ACC112 (cell line): ENCODE measurements at regions not wholly inside any gene's neighbourhood (a gene's known extent, or its start where the extent isn't known, plus 50 kb on each side); places are given as distances from the start of the nearest gene placed in this dataset.
"Not testable (repeated sequence)": the region's sequence is repeated elsewhere in the genome, so short reads cannot be mapped to it uniquely, and the experiment has no call there.

Experiments
- H2AFZ ChIP-seq: fragments of 200-600 bp; sonication (generic); one replicate; pipeline ENCODE4 v1.6.0; 2017; ENCODE audit warnings: antibody characterized with exemption, low read length; ENCODE audit not compliant: unreplicated experiment
- H3K27ac ChIP-seq: fragments of 200-600 bp; sonication (generic); 2 replicates; pipeline ENCODE4 v1.5.1; 2014; ENCODE audit warnings: low read depth, mild to moderate bottlenecking, antibody characterized with exemption, low read length, moderate library complexity
- H3K27me3 ChIP-seq: fragments of 200-600 bp; sonication (generic); 2 replicates; pipeline ENCODE4 v1.6.1; 2014; ENCODE audit warnings: mild to moderate bottlenecking, antibody characterized with exemption, low read length, moderate library complexity, mixed read lengths; ENCODE audit not compliant: insufficient read depth
- H3K36me3 ChIP-seq: fragments of 200-600 bp; sonication (generic); 2 replicates; pipeline ENCODE4 v1.6.1; 2016; ENCODE audit warnings: mild to moderate bottlenecking, antibody characterized with exemption, low read length, moderate library complexity, mixed read lengths; ENCODE audit not compliant: insufficient read depth
- H3K4me1 ChIP-seq: fragments of 200-600 bp; sonication (generic); one replicate; pipeline ENCODE4 v1.6.1; 2016; ENCODE audit warnings: low read length, mixed read lengths; ENCODE audit not compliant: insufficient read depth, unreplicated experiment, control insufficient read depth
- H3K4me3 ChIP-seq: fragments of 200-600 bp; sonication (generic); 2 replicates; pipeline ENCODE4 v1.5.1; 2014; ENCODE audit warnings: mild to moderate bottlenecking, low read depth, low read length
- H3K79me2 ChIP-seq: fragments of 200-600 bp; sonication (generic); one replicate; pipeline ENCODE4 v1.6.0; 2016; ENCODE audit warnings: low read length; ENCODE audit not compliant: control insufficient read depth, unreplicated experiment, insufficient read depth

DNA sequence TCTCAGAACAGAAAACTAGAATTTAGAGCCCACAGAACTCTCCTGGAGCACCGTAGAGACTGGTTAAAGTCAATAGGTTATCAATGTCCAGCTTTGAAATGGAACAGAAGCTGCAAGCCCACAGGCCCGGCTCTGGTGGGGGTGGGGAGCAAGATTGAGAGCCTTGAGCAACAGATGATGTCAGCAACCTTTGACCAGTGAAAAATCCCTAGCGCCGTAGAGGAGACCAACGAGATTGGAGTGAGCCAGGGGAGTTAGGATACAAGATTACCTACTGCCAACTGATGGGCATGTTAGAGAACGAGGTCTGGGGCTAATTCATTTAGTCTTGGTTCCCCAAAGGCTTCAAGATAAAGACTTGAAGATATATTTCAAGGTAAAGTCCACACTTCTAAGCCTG, 345.5 kb upstream of the LMCD1 start:
- Histone ChIP-seq H3K4me1 (no peaks in the 10 kb centered on the region), H3K36me3 (no peaks in the 10 kb centered on the region), H3K4me3 (no peak overlapping the region), H3K27me3 (no peaks in the 10 kb centered on the region), H2AFZ (no peak overlapping the region), H3K27ac (no peak overlapping the region), H3K79me2 (no peaks in the 10 kb centered on the region)

GRCh38 chr3:8156831-8157230, 344.8 kb upstream of the LMCD1 start:
- H3K36me3 ChIP-seq = no peaks in the 10 kb centered on the region
- H3K27me3 ChIP-seq = no peaks in the 10 kb centered on the region
- no peak overlapping the region for H3K4me3 ChIP-seq

DNA sequence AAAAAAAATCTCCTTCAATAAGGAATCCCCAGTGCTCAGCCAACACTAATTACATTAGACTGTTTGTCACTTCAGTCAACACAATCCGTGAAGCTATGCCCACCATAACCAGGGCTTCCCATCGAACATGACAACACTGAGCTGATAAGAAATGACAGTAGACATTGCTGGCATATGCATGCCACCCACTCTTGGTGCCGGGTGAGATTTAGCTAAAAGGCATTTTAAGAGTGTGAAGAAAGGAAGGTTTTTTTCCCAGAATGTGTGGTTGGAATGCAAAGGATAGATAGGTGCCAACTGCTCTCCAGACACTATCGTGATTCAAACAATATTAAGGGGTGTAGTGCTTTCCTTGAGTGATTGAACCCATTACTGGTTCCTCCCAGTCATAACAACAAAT, 344.0 kb upstream of the LMCD1 start:
- Histone ChIP-seq H2AFZ (no peak overlapping the region), H3K27ac (no peak overlapping the region), H3K4me3 (no peak overlapping the region), H3K27me3 (no peaks in the 10 kb centered on the region), H3K79me2 (no peaks in the 10 kb centered on the region), H3K36me3 (no peaks in the 10 kb centered on the region), H3K4me1 (no peaks in the 10 kb centered on the region)

More at GRCh38 chr3:8156831-8157230, 344.8 kb upstream of the LMCD1 start:
- Histone ChIP-seq H2AFZ (no peak overlapping the region), H3K79me2 (no peaks in the 10 kb centered on the region), H3K4me1 (no peaks in the 10 kb centered on the region), H3K27ac (no peak overlapping the region)

- H3K27ac ChIP-seq = no peak overlapping the region
- H3K79me2 ChIP-seq = no peaks in the 10 kb centered on the region
- no peaks in the 10 kb centered on the region for H3K27me3 ChIP-seq
- H3K4me1 ChIP-seq = no peaks in the 10 kb centered on the region
- no peak overlapping the region for H3K4me3 ChIP-seq
- H3K36me3 ChIP-seq = no peaks in the 10 kb centered on the region
- no peak overlapping the region for H2AFZ ChIP-seq
Measured at GRCh38 chr3:8164145-8164544, 337.5 kb upstream of the LMCD1 start.

GRCh38 chr3:8166014-8166413, 335.6 kb upstream of the LMCD1 start:
- Histone ChIP-seq H3K27me3 (no peaks in the 10 kb centered on the region), H2AFZ (no peak overlapping the region), H3K4me3 (no peak overlapping the region), H3K79me2 (no peaks in the 10 kb centered on the region), H3K27ac (no peak overlapping the region), H3K36me3 (no peaks in the 10 kb centered on the region), H3K4me1 (no peaks in the 10 kb centered on the region)

DNA sequence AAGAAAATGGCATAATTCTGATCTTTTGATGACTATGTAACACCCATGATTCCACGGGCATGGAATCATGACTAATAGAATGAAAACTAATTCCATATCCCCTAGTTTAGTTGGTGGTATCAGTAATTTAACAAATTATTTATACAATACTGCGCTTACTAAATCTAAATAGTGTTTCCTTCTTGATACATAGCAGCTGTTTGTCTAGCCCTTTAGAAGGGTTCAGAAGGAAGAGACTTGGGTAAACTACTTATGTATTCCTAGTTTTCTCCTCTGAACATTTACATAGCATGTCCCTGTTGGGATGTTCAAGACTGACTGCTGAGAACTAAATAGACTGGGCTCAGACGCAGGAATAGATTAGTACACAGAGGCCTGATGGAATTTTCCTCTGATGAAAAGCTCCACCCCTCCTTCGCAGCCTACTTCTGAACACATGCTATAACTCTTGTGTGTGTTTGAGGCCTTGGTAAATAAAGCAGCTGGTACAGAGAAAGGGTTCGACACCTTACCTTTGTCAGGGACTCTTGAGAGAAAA, 330.6 kb upstream of the LMCD1 start:
- Histone ChIP-seq H3K4me1 (no peaks in the 10 kb centered on the region), H3K27ac (no peak overlapping the region), H2AFZ (no peak overlapping the region), H3K27me3 (peaks cover 7% of the 10 kb centered on the region), H3K36me3 (no peaks in the 10 kb centered on the region), H3K4me3 (no peak overlapping the region), H3K79me2 (no peaks in the 10 kb centered on the region)

- Histone ChIP-seq H3K79me2 (no peaks in the 10 kb centered on the region), H3K4me3 (no peak overlapping the region), H3K4me1 (no peaks in the 10 kb centered on the region), H3K36me3 (no peaks in the 10 kb centered on the region), H3K27me3 (peaks cover 8% of the 10 kb centered on the region), H2AFZ (no peak overlapping the region), H3K27ac (no peak overlapping the region)
Measured at GRCh38 chr3:8173892-8174291, 327.7 kb upstream of the LMCD1 start.

- H3K4me1 ChIP-seq, H3K36me3 ChIP-seq, H2AFZ ChIP-seq, H3K4me3 ChIP-seq, H3K27ac ChIP-seq, H3K27me3 ChIP-seq, H3K79me2 ChIP-seq: not testable (repeated sequence)
Measured at GRCh38 chr3:8176759-8177483, 324.7 kb upstream of the LMCD1 start.

DNA sequence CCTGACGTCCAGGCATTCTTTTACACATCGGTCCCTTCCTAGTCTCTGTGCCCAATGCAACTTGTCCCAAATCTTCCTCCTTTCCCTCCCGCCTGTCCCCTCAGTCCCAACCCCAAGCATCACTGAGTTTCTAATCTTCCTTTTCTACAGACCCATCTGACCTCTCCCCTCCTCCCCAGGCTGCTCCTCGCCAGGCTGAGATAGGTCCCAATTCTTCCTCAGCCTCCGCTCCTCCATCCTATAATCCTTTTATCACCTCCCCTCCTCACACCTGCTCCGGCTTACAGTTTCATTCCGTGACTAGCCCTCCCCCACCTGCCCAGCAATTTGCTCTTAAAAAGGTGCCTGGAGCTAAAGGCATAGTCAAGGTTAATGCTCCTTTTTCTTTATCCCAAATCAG, 323.1 kb upstream of the LMCD1 start:
- H3K27ac ChIP-seq, H3K27me3 ChIP-seq, H2AFZ ChIP-seq, H3K4me1 ChIP-seq, H3K79me2 ChIP-seq, H3K4me3 ChIP-seq, H3K36me3 ChIP-seq: not testable (repeated sequence)

DNA sequence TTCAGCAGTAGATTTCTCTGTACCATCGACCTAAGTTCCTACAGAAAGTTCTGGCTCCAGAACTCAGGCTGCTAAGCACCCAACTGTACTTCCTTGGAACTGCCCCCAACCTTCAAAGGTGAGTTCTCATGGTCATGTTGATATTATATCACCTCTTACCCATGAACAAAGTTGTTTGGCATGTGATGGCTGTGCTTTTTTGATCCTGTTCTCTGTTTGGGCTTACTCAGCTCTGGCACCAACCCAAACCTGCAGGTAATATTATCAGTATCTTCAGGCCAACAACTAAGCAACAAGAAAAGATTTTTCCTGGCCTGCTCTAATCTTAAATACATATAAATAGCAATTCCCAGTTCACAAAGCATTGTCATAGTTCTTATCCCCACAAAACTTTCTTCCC, 318.7 kb upstream of the LMCD1 start:
- H3K4me1 ChIP-seq = no peaks in the 10 kb centered on the region
- no peaks in the 10 kb centered on the region for H3K27me3 ChIP-seq
- no peaks in the 10 kb centered on the region for H3K36me3 ChIP-seq
- H2AFZ ChIP-seq = no peak overlapping the region
- H3K79me2 ChIP-seq = no peaks in the 10 kb centered on the region
- H3K4me3 ChIP-seq = no peak overlapping the region
- no peak overlapping the region for H3K27ac ChIP-seq

DNA sequence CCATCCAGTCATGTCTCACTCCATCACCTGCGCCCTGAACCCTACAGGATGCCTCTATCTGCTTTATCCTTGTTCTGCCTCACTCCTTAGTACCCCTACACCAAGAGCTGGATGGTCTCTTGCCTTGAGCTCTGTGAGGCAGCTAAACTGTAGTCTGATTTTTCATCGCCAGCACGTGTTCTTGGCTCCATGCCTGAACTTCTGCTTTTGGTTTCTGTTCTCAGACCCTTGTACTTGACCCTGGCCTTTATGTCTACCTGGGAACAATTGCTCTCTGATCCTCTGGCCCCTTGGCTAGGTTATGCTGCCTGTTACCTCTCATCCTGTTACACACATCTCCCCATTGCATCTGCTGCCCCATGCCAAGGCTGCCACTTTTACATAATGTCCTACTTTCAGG, 318.0 kb upstream of the LMCD1 start:
- no peaks in the 10 kb centered on the region for H3K36me3 ChIP-seq
- no peaks in the 10 kb centered on the region for H3K4me1 ChIP-seq
- H3K4me3 ChIP-seq = no peak overlapping the region
- no peak overlapping the region for H3K27ac ChIP-seq
- H3K27me3 ChIP-seq = no peaks in the 10 kb centered on the region
- H3K79me2 ChIP-seq = no peaks in the 10 kb centered on the region
- H2AFZ ChIP-seq = no peak overlapping the region
